B cell (primary cell): ENCODE measurements at regions not wholly inside any gene's neighbourhood (a gene's known extent, or its start where the extent isn't known, plus 50 kb on each side); places are given as distances from the start of the nearest gene placed in this dataset.
"Not testable (repeated sequence)": the region's sequence is repeated elsewhere in the genome, so short reads cannot be mapped to it uniquely, and the experiment has no call there.

Source experiments
- ATAC-seq: fragments of 200-7000 bp; cut with Tn5 transposase; one replicate; pipeline ENCODE4 v1.10.0; 2021; ENCODE audit warnings: low read depth, mild to moderate bottlenecking, moderate number of reproducible peaks, moderate library complexity
- CTCF ChIA-PET: fragments of 350-600 bp; sonication (Branson Sonifier 250); formaldehyde crosslinking; loops from one replicate; lab custom pipeline; 2021; ENCODE audit warnings: antibody characterized with exemption, inconsistent platforms; lab: Charles Lee
- POLR2A ChIA-PET: fragments of 350-600 bp; sonication (Branson Sonifier 250); formaldehyde crosslinking; loops from one replicate; lab custom pipeline; 2021; ENCODE audit warnings: antibody characterized with exemption; lab: Charles Lee
- DNase-seq: peaks from one replicate; pipeline ENCODE4 v3.0.0; 2013
- H2AFZ ChIP-seq: 2 replicates; pipeline ENCODE4 v1.6.1; 2012; ENCODE audit warnings: mild to moderate bottlenecking, low read depth, low read length; ENCODE audit not compliant: insufficient read depth, poor library complexity, severe bottlenecking
- H3K27ac ChIP-seq, 2 donors: 1 replicate in 1 of 2; 2 replicates in 1 of 2; pipeline ENCODE4 v1.5.1; 2012 to 2013; ENCODE audit warnings: low read length in 2 of 2, mild to moderate bottlenecking in 2 of 2, moderate library complexity in 1 of 2
- H3K27me3 ChIP-seq, 4 experiments: fragments of 200-600 bp in 1 of 4; sonication (generic) in 1 of 4; replicated peaks in 1 of 4; 1 replicate in 2 of 4; 2 replicates in 2 of 4; pipeline versions ENCODE4 v1.6.1 to v1.7.0; 2013 to 2016; ENCODE audit warnings: low read length in 3 of 4, mild to moderate bottlenecking in 2 of 4, mixed read lengths in 1 of 4, moderate library complexity in 1 of 4; ENCODE audit not compliant: insufficient read depth in 4 of 4, control insufficient read depth in 3 of 4; ENCODE audit errors: control extremely low read depth in 1 of 4
- H3K36me3 ChIP-seq, 2 experiments: replicated peaks in 1 of 2; 1 replicate in 1 of 2; 2 replicates in 1 of 2; pipeline versions ENCODE4 v1.6.1 to v1.7.1; 2013; ENCODE audit warnings: low read length in 1 of 2; ENCODE audit not compliant: insufficient read depth in 2 of 2, control insufficient read depth in 1 of 2; ENCODE audit errors: control extremely low read depth in 1 of 2, extremely low read depth in 1 of 2
- H3K4me1 ChIP-seq, 2 donors: fragments of 200-600 bp in 1 of 2; sonication (generic) in 1 of 2; 1 replicate in 1 of 2; 2 replicates in 1 of 2; pipeline versions ENCODE4 v1.5.1 to v1.6.1; 2013 to 2017; ENCODE audit warnings: low read length in 2 of 2; ENCODE audit not compliant: control insufficient read depth in 2 of 2, insufficient read depth in 2 of 2
- H3K4me2 ChIP-seq: replicated peaks from 2 replicates; pipeline ENCODE3; 2012; ENCODE audit warnings: mild to moderate bottlenecking, low read depth, low read length; ENCODE audit not compliant: poor library complexity, severe bottlenecking
- H3K4me3 ChIP-seq, 5 experiments: fragments of 200-600 bp in 1 of 5; sonication (generic) in 1 of 5; 1 replicate in 3 of 5; 2 replicates in 2 of 5; pipeline versions ENCODE4 v1.5.1 to v1.7.0; 2011 to 2016; ENCODE audit warnings: low read length in 4 of 5, mild to moderate bottlenecking in 4 of 5, low read depth in 2 of 5, control low read depth in 1 of 5, moderate library complexity in 1 of 5; ENCODE audit not compliant: insufficient read depth in 1 of 5; ENCODE audit errors: control extremely low read depth in 1 of 5, extremely low read depth in 1 of 5
- H3K79me2 ChIP-seq: fragments of 200-600 bp; sonication (generic); one replicate; pipeline ENCODE4 v1.6.0; 2016; ENCODE audit warnings: low read length; ENCODE audit not compliant: control insufficient read depth, insufficient read depth
- H3K9ac ChIP-seq: fragments of 200-600 bp; sonication (generic); 2 replicates; pipeline ENCODE4 v1.6.1; 2017; ENCODE audit warnings: mild to moderate bottlenecking, low read length, moderate library complexity
- H3K9me3 ChIP-seq, 3 donors: one replicate each; pipeline versions ENCODE4 v1.6.1 to v1.7.1; 2013; ENCODE audit warnings: low read length in 2 of 3; ENCODE audit not compliant: control insufficient read depth in 2 of 3, insufficient read depth in 1 of 3; ENCODE audit errors: control extremely low read depth in 1 of 3
- H4K20me1 ChIP-seq: 2 replicates; pipeline ENCODE4 v1.6.0; 2012; ENCODE audit warnings: mild to moderate bottlenecking, low read length; ENCODE audit not compliant: insufficient read depth, control insufficient read depth, poor library complexity, severe bottlenecking
- H3K27ac Mint-ChIP-seq: one replicate; pipeline ENCODE4 v1.8.0; 2021; ENCODE audit warnings: mixed read lengths
- H3K27me3 Mint-ChIP-seq: one replicate; pipeline ENCODE4 v1.8.0; 2021; ENCODE audit warnings: mixed read lengths
- H3K4me1 Mint-ChIP-seq: one replicate; pipeline ENCODE4 v1.8.0; 2021; ENCODE audit warnings: mixed read lengths
- H3K4me3 Mint-ChIP-seq: one replicate; pipeline ENCODE4 v1.8.0; 2021; ENCODE audit warnings: mixed read lengths
- H3K9me3 Mint-ChIP-seq: one replicate; pipeline ENCODE4 v1.8.0; 2022; ENCODE audit warnings: mixed read lengths; ENCODE audit not compliant: insufficient read depth
- CTCF ChIP-seq: fragments of 200-600 bp; IDR thresholded peaks from one replicate; pipeline ENCODE4 v1.8.0; 2022; ENCODE audit warnings: antibody characterized with exemption, mild to moderate bottlenecking
- EZH2 ChIP-seq: IDR thresholded peaks from 2 replicates; pipeline ENCODE4 v1.6.1; 2012; ENCODE audit warnings: borderline replicate concordance, low read depth, mild to moderate bottlenecking, moderate library complexity, low read length; ENCODE audit not compliant: insufficient read depth, poor library complexity, severe bottlenecking
- WGBS: methylation state at CpG from one replicate; pipeline ENCODE4 v1.1.5; 2013; ENCODE audit warnings: missing lambda C conversion rate; ENCODE audit not compliant: insufficient coverage; 5-methylcytosine and 5-hydroxymethylcytosine counted together
- intact Hi-C: fragments of 100-400 bp; cut with micrococcal nuclease; formaldehyde crosslinking; loops from one replicate; pipeline ENCODE4 v1.10.0; 2022

DNA sequence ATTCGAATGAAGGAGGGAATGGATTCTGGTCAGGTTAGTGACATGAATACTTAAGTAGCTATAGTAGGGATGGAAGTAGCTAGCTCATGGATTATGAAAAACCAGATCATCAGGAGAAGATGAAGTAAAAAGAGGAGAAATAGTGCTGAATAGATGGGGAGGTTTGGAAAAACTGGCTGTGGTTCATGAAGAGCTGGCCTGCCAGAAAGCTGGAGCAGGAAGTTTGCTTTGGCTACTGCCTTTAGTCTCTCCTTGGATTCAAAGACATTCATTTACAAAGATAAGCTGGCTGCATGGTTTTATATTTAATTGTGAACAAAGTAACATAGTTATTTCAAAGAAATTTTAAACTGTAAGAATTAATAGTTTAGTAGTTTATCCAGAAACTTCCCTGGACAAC, 567.0 kb downstream of the RIT2 start:
- no peak overlapping the region for H3K27ac Mint-ChIP-seq
- H3K79me2 ChIP-seq = no peaks in the 10 kb centered on the region

GRCh38 chr18:42549596-42549995, 565.9 kb downstream of the RIT2 start:
- no peak overlapping the region for H3K27ac Mint-ChIP-seq
- H3K4me2 ChIP-seq = no peak overlapping the region
- no peaks in the 10 kb centered on the region for H3K4me1 Mint-ChIP-seq
- no peaks in the 10 kb centered on the region for H3K9me3 ChIP-seq
- H3K9ac ChIP-seq = no peak overlapping the region
- POLR2A ChIA-PET = no interaction called here
- intact Hi-C loops = no loop called here
- H3K27me3 ChIP-seq = no peaks in the 10 kb centered on the region
- no peaks in the 10 kb centered on the region for H3K27me3 Mint-ChIP-seq
- no peak overlapping the region for H3K4me3 Mint-ChIP-seq
- DNase-seq = no peak
- no peak overlapping the region for H3K4me3 ChIP-seq
- H2AFZ ChIP-seq = no peak overlapping the region
- TF ChIP-seq EZH2 (no peak), CTCF (no peak)
- peaks cover 4% of the 10 kb centered on the region for H3K9me3 Mint-ChIP-seq
- WGBS = 100% methylated on average over 1 of the region's 3 CpGs
- H3K4me1 ChIP-seq = no peaks in the 10 kb centered on the region
- H3K36me3 ChIP-seq = no peaks in the 10 kb centered on the region
- no peak overlapping the region for H3K27ac ChIP-seq
- H4K20me1 ChIP-seq = no peaks in the 10 kb centered on the region
- CTCF ChIA-PET = no interaction called here
- H3K79me2 ChIP-seq = no peaks in the 10 kb centered on the region
- ATAC-seq = no peak

More for the DNA sequence above, 567.0 kb downstream of the RIT2 start:
- ATAC-seq (no peak), DNase-seq (no peak)
- Mint-ChIP-seq H3K4me1 (no peaks in the 10 kb centered on the region), H3K27me3 (no peaks in the 10 kb centered on the region), H3K4me3 (no peak overlapping the region), H3K9me3 (peaks cover 4% of the 10 kb centered on the region)
- Histone ChIP-seq H3K27ac (no peak overlapping the region), H3K9ac (no peak overlapping the region), H3K4me1 (no peaks in the 10 kb centered on the region), H3K36me3 (no peaks in the 10 kb centered on the region), H2AFZ (no peak overlapping the region), H3K4me3 (no peak overlapping the region), H3K4me2 (no peak overlapping the region), H4K20me1 (no peaks in the 10 kb centered on the region), H3K9me3 (no peaks in the 10 kb centered on the region), H3K27me3 (no peaks in the 10 kb centered on the region)
- 83% methylated on average over 1 of the region's 1 CpG for WGBS
- intact Hi-C loops = no loop called here
- ChIA-PET POLR2A (no interaction called here), CTCF (no interaction called here)
- TF ChIP-seq CTCF (no peak), EZH2 (no peak)

DNA sequence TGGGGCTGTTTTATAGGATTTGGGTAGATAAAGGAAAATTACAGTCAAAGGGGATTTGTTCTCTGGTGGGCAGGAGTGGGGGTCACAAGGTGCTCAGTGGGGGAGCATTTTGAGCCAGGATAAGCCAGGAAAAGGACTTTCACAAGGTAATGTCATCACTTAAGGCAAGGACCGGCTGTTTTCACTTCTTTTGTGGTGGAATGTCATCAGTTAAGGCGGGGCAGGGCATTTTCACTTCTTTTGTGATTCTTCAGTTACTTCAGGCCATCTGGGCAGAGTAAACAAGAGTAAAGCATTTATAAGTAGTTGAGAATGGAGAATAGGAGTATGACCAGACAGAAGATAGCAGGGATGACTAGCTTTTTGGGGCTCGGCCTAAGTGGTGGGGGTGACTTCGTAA, 562.9 kb downstream of the RIT2 start:
- H4K20me1 ChIP-seq, H3K36me3 ChIP-seq, H3K4me1 ChIP-seq, H3K27ac ChIP-seq, POLR2A ChIA-PET, H3K27ac Mint-ChIP-seq, H3K27me3 ChIP-seq, H3K4me1 Mint-ChIP-seq, H3K4me3 Mint-ChIP-seq, H3K4me2 ChIP-seq, CTCF ChIA-PET, H3K9me3 ChIP-seq, H3K9ac ChIP-seq, ATAC-seq, H3K9me3 Mint-ChIP-seq, H2AFZ ChIP-seq, H3K4me3 ChIP-seq, H3K27me3 Mint-ChIP-seq, H3K79me2 ChIP-seq, DNase-seq, intact Hi-C loops: not testable (repeated sequence)
- 84% methylated on average over 2 of the region's 4 CpGs for WGBS
